H1 (cell line): ENCODE measurements at regions not wholly inside any gene's neighbourhood (a gene's known extent, or its start where the extent isn't known, plus 50 kb on each side); places are given as distances from the start of the nearest gene placed in this dataset.

Experiments used
- ASH2L ChIP-seq: fragments of 200-600, 300-600 bp; sonication (generic); IDR thresholded peaks from one replicate; pipeline ENCODE4 v1.7.1; 2017; ENCODE audit warnings: low read length
- JUN ChIP-seq: IDR thresholded peaks from 2 replicates; pipeline ENCODE4 v1.6.1; 2011; ENCODE audit warnings: low read depth, mild to moderate bottlenecking, improper control_type of control experiment, low read length

- TF ChIP-seq JUN = no peak
- no peak for TF ChIP-seq ASH2L
Measured at GRCh38 chr4:128735714-128736113, 73.8 kb upstream of the JADE1 start (continued).
